ENCODE measurements at regions not wholly inside any gene's neighbourhood (a gene's known extent, or its start where the extent isn't known, plus 50 kb on each side); places are given as distances from the start of the nearest gene placed in this dataset.

GRCh38 chr18:10138719-10139118, 224.9 kb downstream of the VAPA start:
- TF ChIP-seq, protein P1, sequence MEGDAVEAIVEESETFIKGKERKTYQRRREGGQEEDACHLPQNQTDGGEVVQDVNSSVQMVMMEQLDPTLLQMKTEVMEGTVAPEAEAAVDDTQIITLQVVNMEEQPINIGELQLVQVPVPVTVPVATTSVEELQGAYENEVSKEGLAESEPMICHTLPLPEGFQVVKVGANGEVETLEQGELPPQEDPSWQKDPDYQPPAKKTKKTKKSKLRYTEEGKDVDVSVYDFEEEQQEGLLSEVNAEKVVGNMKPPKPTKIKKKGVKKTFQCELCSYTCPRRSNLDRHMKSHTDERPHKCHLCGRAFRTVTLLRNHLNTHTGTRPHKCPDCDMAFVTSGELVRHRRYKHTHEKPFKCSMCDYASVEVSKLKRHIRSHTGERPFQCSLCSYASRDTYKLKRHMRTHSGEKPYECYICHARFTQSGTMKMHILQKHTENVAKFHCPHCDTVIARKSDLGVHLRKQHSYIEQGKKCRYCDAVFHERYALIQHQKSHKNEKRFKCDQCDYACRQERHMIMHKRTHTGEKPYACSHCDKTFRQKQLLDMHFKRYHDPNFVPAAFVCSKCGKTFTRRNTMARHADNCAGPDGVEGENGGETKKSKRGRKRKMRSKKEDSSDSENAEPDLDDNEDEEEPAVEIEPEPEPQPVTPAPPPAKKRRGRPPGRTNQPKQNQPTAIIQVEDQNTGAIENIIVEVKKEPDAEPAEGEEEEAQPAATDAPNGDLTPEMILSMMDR (conservative IDR thresholded peaks at IDR 0.05) = no peak
- TF ChIP-seq ZFX (IDR thresholded peaks at IDR 0.05) = no peak
